PC-9 (cell line): ENCODE measurements at regions not wholly inside any gene's neighbourhood (a gene's known extent, or its start where the extent isn't known, plus 50 kb on each side); places are given as distances from the start of the nearest gene placed in this dataset.

Experiments used
- CTCF ChIP-seq: fragments of 200-600 bp; sonication (generic); conservative IDR thresholded peaks from 2 replicates; pipeline ENCODE4 v1.6.1; 2017; ENCODE audit warnings: mixed run types, antibody characterized with exemption, mild to moderate bottlenecking, moderate library complexity
- EZH2 ChIP-seq: fragments of 200-600 bp; sonication (generic); IDR thresholded peaks from 2 replicates; pipeline ENCODE4 v1.8.0; 2017; ENCODE audit warnings: antibody characterized with exemption, low read depth

- TF ChIP-seq EZH2 (no peak), CTCF (no peak)
These were observed 162.0 kb upstream of the PRPS1L1 start for GRCh38 chr7:18189500-18190126.
